Progenitor cell of endocrine pancreas (in vitro differentiated cells): ENCODE measurements at regions not wholly inside any gene's neighbourhood (a gene's known extent, or its start where the extent isn't known, plus 50 kb on each side); places are given as distances from the start of the nearest gene placed in this dataset.

Experiments
- DNase-seq: peaks from one replicate; pipeline ENCODE4 v3.0.0; 2021; ENCODE audit warnings: low spot score; ENCODE audit not compliant: unreplicated experiment
- H3K27ac Mint-ChIP-seq: 2 replicates; pipeline ENCODE4 v1.8.0; 2021; ENCODE audit warnings: mild to moderate bottlenecking, moderate library complexity, mixed read lengths
- H3K27me3 Mint-ChIP-seq: 2 replicates; pipeline ENCODE4 v1.8.0; 2021; ENCODE audit warnings: mixed read lengths
- H3K36me3 Mint-ChIP-seq: 2 replicates; pipeline ENCODE4 v1.8.0; 2022; ENCODE audit warnings: mixed read lengths; ENCODE audit not compliant: insufficient read depth
- H3K4me1 Mint-ChIP-seq: 2 replicates; pipeline ENCODE4 v1.8.0; 2021; ENCODE audit warnings: low read depth, mixed read lengths
- H3K4me3 Mint-ChIP-seq: 2 replicates; pipeline ENCODE4 v1.8.0; 2021; ENCODE audit warnings: low read depth, mild to moderate bottlenecking, moderate library complexity, mixed read lengths
- H3K9me3 Mint-ChIP-seq: 2 replicates; pipeline ENCODE4 v1.8.0; 2021; ENCODE audit warnings: low read depth, mixed read lengths
- TF ChIP-seq, protein P1 (sequence below): fragments of 200-600 bp; sonication (generic); IDR thresholded peaks from one replicate; pipeline ENCODE4 v1.5.0; 2021; ENCODE audit warnings: antibody characterized with exemption, mild to moderate bottlenecking; ENCODE audit not compliant: unreplicated experiment

DNA sequence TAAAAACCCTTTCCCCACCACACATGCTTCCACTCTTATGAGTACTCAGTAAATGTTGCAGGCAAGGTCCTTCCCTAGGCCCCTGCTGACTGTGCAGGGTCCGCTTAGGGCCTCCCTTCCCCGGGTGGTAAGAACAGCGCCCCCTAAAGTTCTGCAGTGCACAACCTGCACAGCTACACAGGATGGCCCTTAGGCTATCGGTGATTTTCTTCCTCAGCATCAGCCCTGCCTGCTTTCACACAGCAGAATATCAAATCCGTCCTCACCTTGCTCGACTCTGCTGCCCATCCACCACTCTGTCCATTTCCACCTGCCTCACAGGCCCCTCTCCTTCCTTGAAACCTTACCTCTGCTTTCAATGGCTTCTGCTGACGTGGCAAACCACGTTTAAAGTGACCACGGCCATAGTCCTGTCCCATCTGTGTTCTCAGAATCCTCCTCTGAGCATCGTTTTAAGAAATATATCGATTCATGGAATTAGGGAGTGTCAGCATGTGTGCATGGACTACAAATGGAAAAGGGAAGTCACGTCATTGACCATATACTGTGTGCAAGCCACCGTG is 51.4 kb upstream of the TMEM132E start:
- Mint-ChIP-seq H3K4me1 (peaks cover 29% of the 10 kb centered on the region), H3K36me3 (no peaks in the 10 kb centered on the region), H3K4me3 (no peak overlapping the region), H3K27ac (no peak overlapping the region), H3K9me3 (no peaks in the 10 kb centered on the region), H3K27me3 (peaks cover 9% of the 10 kb centered on the region)
- no peak for DNase-seq
- TF ChIP-seq, protein P1, sequence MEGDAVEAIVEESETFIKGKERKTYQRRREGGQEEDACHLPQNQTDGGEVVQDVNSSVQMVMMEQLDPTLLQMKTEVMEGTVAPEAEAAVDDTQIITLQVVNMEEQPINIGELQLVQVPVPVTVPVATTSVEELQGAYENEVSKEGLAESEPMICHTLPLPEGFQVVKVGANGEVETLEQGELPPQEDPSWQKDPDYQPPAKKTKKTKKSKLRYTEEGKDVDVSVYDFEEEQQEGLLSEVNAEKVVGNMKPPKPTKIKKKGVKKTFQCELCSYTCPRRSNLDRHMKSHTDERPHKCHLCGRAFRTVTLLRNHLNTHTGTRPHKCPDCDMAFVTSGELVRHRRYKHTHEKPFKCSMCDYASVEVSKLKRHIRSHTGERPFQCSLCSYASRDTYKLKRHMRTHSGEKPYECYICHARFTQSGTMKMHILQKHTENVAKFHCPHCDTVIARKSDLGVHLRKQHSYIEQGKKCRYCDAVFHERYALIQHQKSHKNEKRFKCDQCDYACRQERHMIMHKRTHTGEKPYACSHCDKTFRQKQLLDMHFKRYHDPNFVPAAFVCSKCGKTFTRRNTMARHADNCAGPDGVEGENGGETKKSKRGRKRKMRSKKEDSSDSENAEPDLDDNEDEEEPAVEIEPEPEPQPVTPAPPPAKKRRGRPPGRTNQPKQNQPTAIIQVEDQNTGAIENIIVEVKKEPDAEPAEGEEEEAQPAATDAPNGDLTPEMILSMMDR, result peak; percentile 43

DNA sequence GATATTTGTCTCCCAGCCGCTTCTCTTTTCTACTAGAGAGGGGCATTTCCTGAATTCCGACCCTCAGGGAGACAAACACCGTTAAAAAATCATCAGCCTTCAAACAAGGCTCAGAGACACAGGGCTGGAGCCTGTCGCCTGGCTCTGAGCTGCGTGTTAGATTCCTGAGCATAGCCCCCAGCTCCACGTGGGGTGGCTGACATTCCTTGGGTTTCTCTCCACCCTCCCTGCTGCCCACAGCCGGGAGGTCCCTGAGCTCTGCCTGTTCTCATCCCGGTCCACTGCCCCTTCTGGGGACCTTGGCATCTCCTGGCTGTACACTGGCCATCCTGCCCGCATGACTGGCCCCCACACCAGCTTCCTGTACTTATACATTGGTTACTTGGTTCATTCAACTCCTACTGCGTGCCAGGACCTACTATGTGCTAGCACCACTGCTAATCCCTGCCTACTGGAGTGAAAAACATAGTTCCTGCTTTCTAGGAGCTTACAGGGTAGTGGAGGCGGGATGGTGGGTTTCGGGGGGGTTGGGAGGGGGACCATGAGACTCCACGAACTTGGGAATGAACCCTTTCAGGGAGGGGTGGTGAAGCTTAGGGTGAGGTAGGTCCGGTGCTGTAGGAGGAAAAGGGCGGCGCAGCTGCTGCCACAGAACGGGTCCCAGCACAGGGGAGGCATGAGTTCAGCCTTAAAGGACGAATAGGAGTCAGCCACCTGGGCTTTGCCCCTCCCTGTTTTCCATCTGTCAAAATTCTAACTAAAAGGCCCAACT is 52.1 kb upstream of the TMEM132E start:
- no peak for DNase-seq
- TF ChIP-seq, protein P1, result no peak
- Mint-ChIP-seq H3K36me3 (no peaks in the 10 kb centered on the region), H3K9me3 (no peaks in the 10 kb centered on the region), H3K4me1 (peaks cover 26% of the 10 kb centered on the region), H3K27ac (no peak overlapping the region), H3K4me3 (no peak overlapping the region), H3K27me3 (peaks cover 9% of the 10 kb centered on the region)

DNA sequence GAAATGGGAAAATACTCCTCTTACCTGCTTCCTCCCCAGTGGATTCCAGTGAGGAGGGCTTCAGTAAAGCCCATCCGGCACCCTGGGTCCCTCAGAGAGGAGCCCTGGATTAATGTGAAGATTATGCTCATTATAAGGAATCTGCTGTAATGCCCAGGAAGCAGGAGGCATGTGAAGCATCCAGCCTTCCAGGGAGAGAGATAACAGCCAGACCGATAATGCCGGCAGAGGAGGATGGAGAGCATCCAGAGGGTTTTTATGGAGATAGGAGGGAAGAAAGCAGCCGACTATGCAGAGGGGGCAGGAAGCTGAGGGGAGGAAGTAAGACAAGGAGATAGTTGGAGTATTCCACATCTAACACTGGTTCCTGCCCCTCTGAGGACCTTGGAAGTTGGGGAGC is 53.7 kb upstream of the TMEM132E start:
- Mint-ChIP-seq H3K36me3 (no peaks in the 10 kb centered on the region), H3K27ac (no peak overlapping the region), H3K27me3 (peaks cover 13% of the 10 kb centered on the region), H3K9me3 (no peaks in the 10 kb centered on the region), H3K4me3 (no peak overlapping the region), H3K4me1 (peaks cover 10% of the 10 kb centered on the region)
- TF ChIP-seq, protein P1, result no peak
- DNase-seq, result no peak

DNA sequence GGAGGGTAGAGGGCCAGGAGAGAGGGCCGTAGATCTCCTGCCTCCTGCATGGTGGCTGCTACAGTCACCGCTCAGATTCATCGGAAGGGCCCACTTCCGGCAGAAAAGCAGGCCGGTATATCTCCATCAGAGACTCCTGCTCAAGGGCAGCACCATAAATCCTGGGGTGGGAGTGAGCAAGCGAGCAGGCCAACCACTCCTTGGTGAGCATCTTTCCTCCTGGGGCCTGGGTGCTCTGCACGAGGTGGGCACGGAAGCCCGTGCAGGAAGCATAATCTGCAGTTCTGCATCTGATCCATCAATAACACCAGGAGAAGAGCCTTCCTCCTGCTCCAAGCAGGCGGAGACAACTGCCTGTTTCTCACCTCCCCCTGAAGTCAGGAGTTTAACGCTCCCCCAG is 57.4 kb upstream of the TMEM132E start:
- Mint-ChIP-seq H3K4me1 (no peaks in the 10 kb centered on the region), H3K36me3 (no peaks in the 10 kb centered on the region), H3K27me3 (peaks cover 31% of the 10 kb centered on the region), H3K27ac (no peak overlapping the region), H3K4me3 (no peak overlapping the region), H3K9me3 (no peaks in the 10 kb centered on the region)
- DNase-seq, result no peak
- TF ChIP-seq, protein P1, result no peak

DNA sequence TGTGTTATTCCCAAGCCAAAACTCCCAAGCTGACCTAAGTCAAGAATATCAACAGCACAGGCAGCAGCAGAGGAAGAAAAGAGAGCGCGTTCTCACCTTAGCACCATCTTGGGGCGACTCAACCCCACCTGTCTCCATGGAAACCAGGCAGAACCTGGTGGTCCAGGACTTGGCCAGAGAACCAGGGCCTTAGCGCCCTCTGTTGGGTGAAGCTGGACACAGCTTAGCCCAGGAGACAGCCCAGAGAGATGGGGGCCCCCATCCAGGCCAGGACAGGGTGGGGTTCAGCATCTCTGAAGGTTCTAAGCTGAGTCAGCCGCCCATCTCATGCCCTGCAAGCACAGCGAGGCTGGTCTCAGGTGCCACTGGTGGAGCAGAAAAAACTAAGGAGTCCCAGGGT is 60.1 kb upstream of the TMEM132E start:
- Mint-ChIP-seq H3K9me3 (no peaks in the 10 kb centered on the region), H3K27me3 (peaks cover 42% of the 10 kb centered on the region), H3K4me1 (no peaks in the 10 kb centered on the region), H3K27ac (no peak overlapping the region), H3K4me3 (no peak overlapping the region), H3K36me3 (no peaks in the 10 kb centered on the region)
- TF ChIP-seq, protein P1, result peak; percentile 59
- no peak for DNase-seq
